HL-60 (cell line): ENCODE measurements at regions not wholly inside any gene's neighbourhood (a gene's known extent, or its start where the extent isn't known, plus 50 kb on each side); places are given as distances from the start of the nearest gene placed in this dataset.

Experiments used
- CTCF ChIP-seq: IDR thresholded peaks from one replicate; pipeline ENCODE4 v1.5.1; 2011; ENCODE audit warnings: low read length, control low read depth, inconsistent platforms; ENCODE audit not compliant: insufficient read depth
- POLR2AphosphoS5 ChIP-seq: IDR thresholded peaks from 2 replicates; pipeline ENCODE4 v1.6.1; 2012; ENCODE audit warnings: low read depth
- REST ChIP-seq: IDR thresholded peaks from 2 replicates; pipeline ENCODE4 v1.6.1; 2012; ENCODE audit warnings: low read depth; ENCODE audit not compliant: insufficient replicate concordance
- SPI1 ChIP-seq: IDR thresholded peaks from 2 replicates; pipeline ENCODE4 v1.6.1; 2012; ENCODE audit warnings: low read depth, mild to moderate bottlenecking, borderline replicate concordance

GRCh38 chr5:120134944-120135343 lies 329.2 kb upstream of the PRR16 start:
- no peak for TF ChIP-seq CTCF
- no peak for TF ChIP-seq REST
- no peak for TF ChIP-seq POLR2AphosphoS5
- no peak for TF ChIP-seq SPI1
